HL-60 (cell line): ENCODE measurements at regions not wholly inside any gene's neighbourhood (a gene's known extent, or its start where the extent isn't known, plus 50 kb on each side); places are given as distances from the start of the nearest gene placed in this dataset.

Experiments
- DNase-seq, 2 experiments: peaks; one replicate each; pipeline ENCODE4 v3.0.0-alpha.2; 2010 to 2020; ENCODE audit warnings: low read depth in 1 of 2, low spot score in 1 of 2
- H3K27ac ChIP-seq: fragments of 250-450 bp; sonication (Bioruptor Pico); replicated peaks from 2 replicates; pipeline ENCODE4 v1.5.1; 2020; ENCODE audit warnings: mild to moderate bottlenecking, moderate library complexity
- H3K27me3 ChIP-seq: fragments of 250-450 bp; sonication (Bioruptor Pico); 2 replicates; pipeline ENCODE4 v1.5.1; 2021; ENCODE audit warnings: mild to moderate bottlenecking, moderate library complexity; ENCODE audit not compliant: insufficient read depth, poor library complexity, severe bottlenecking
- H3K4me3 ChIP-seq: replicated peaks from 2 replicates; pipeline ENCODE4 v1.5.1; 2011; ENCODE audit warnings: mild to moderate bottlenecking, control low read depth, low read length; ENCODE audit not compliant: insufficient read depth
- CTCF ChIP-seq: IDR thresholded peaks from one replicate; pipeline ENCODE4 v1.5.1; 2011; ENCODE audit warnings: low read length, control low read depth, inconsistent platforms; ENCODE audit not compliant: insufficient read depth
- GABPA ChIP-seq: IDR thresholded peaks from 2 replicates; pipeline ENCODE4 v1.6.1; 2012; ENCODE audit warnings: low read depth
- POLR2AphosphoS5 ChIP-seq: IDR thresholded peaks from 2 replicates; pipeline ENCODE4 v1.6.1; 2012; ENCODE audit warnings: low read depth
- REST ChIP-seq: IDR thresholded peaks from 2 replicates; pipeline ENCODE4 v1.6.1; 2012; ENCODE audit warnings: low read depth; ENCODE audit not compliant: insufficient replicate concordance
- SPI1 ChIP-seq: IDR thresholded peaks from 2 replicates; pipeline ENCODE4 v1.6.1; 2012; ENCODE audit warnings: low read depth, mild to moderate bottlenecking, borderline replicate concordance

DNA sequence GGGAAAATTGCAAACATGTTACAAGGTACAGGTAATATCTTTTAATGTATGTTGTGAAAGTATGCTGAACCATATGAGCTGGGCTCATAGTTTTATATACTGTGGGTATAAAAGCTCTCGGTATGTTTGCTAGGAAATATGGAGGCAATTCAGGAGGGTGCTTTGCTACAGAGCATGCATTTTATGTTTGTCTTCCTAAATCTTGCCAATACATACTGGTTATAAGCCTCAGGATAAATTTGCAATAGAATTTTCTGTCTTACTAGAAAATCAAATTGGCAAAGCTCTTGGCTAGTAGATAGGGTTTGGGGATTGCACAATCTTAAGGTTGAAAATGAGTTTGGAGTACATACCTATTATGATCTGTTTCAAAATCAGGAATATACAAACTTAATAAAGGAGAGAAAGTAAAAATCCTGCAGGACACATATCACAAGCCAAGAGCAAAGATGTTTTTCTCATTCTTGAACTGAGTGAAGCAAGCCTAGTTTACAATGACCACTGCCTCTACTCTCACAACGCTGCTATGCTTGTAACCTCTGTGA is 751.2 kb downstream of the HDGFL1 start:
- Histone ChIP-seq H3K27me3 (no peaks in the 10 kb centered on the region), H3K4me3 (no peak overlapping the region), H3K27ac (no peak overlapping the region)
- TF ChIP-seq POLR2AphosphoS5 (no peak), REST (no peak), CTCF (no peak), GABPA (no peak), SPI1 (no peak)
- DNase-seq = no peak

- no peak for DNase-seq
- no peak for TF ChIP-seq GABPA
- TF ChIP-seq POLR2AphosphoS5 = no peak
- TF ChIP-seq CTCF = no peak
- no peak for TF ChIP-seq REST
- TF ChIP-seq SPI1 = no peak
- H3K27me3 ChIP-seq = no peaks in the 10 kb centered on the region
- H3K27ac ChIP-seq = no peak overlapping the region
- H3K4me3 ChIP-seq = no peak overlapping the region
These were observed 754.5 kb downstream of the HDGFL1 start for GRCh38 chr6:23323897-23324296.

DNA sequence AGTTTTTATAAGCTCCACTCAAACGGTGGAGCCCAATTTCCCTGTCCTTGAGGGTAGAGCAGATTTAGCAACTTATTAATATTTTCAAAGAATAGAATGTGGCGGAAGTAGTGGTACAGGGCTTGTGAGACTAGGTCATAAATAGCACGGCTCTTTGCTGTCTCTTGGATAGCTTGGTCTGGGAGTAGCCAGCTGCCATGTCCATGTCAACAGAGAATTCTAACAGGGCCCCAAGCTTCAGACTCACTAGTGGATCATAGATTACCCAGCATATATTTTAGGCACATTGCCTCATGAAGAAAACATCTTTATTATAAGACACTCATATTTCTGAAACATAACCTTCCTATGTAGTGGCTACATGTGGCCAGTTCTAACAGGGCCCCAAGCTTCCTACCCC is 755.7 kb downstream of the HDGFL1 start:
- DNase-seq = no peak
- TF ChIP-seq CTCF (no peak), REST (no peak), POLR2AphosphoS5 (no peak), GABPA (no peak), SPI1 (no peak)
- Histone ChIP-seq H3K27me3 (no peaks in the 10 kb centered on the region), H3K4me3 (no peak overlapping the region), H3K27ac (no peak overlapping the region)
